Midbrain (tissue), 1 donor: ENCODE measurements at regions not wholly inside any gene's neighbourhood (a gene's known extent, or its start where the extent isn't known, plus 50 kb on each side); places are given as distances from the start of the nearest gene placed in this dataset.
"Not testable (repeated sequence)": the region's sequence is repeated elsewhere in the genome, so short reads cannot be mapped to it uniquely, and the experiment has no call there.

Source experiments
- DNase-seq: peaks from one replicate; lab custom pipeline; 2025; lab: John Stamatoyannopoulos, UW

DNA sequence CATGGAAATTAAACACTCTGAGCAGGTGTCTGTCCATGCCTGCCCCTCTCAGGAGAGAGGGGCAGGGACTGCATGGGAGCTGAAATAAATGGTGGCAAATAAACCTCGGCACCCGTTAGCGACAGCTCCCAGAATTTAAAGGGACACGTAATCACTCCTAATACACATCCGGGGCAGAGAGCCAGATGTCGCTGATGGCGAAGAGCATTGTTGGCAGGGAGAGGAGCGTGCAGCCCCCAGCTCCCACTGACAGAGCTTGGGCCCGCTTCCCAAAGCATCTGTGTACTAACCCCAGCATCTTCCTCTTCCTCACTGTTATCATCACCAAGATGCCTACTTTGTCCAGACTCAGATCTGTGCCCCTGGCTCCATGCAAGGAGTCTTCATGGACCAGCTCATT, 85.8 kb downstream of the IRX5 start:
- DNase-seq, result no peak

GRCh38 chr16:55017321-55017720, 86.7 kb downstream of the IRX5 start:
- no peak for DNase-seq

DNA sequence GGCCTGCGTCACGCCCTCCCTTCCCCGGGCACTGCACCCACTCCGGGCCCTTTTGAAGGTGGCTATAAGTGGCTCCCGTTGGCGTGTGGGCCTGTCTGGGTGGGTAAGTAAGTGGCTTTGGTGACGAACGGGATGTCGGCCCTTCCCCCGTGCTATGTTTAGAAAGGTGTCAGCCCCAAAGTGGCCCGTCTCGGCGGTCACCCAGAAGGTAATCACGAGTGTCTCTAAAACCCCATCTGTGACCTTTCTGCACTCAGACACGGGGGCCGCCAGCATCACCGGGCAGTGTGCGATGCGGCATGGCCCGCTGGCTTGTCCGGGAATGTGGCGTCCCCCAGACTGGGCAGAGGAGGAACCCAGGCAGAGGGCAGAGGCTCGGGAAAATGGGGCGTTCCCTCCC, 88.2 kb downstream of the IRX5 start:
- DNase-seq, result no peak

DNA sequence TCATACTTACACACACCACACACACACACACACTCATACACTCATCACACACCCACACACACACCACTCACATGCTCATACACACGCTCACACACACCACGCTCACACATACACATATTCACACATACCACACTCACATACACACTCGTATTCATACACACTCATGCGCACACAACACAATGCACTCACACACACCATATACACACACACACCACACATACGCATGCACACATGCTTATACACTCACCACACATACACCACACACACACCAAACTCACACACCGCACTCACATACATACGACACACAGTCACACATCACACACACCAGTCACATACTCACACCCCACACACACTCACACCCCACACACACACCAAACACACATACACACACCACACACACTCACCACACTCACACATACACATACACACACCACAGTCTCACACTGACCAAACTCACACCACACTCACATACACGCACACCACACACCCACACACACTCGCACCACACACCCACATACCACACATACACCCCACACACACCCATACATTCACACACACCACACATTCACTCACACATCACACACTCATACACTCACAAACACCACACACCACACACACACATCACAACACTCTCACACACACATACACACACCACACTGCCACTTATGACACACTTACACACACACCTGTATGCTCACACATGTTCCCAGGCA, 88.9 kb downstream of the IRX5 start:
- DNase-seq, result no peak

DNA sequence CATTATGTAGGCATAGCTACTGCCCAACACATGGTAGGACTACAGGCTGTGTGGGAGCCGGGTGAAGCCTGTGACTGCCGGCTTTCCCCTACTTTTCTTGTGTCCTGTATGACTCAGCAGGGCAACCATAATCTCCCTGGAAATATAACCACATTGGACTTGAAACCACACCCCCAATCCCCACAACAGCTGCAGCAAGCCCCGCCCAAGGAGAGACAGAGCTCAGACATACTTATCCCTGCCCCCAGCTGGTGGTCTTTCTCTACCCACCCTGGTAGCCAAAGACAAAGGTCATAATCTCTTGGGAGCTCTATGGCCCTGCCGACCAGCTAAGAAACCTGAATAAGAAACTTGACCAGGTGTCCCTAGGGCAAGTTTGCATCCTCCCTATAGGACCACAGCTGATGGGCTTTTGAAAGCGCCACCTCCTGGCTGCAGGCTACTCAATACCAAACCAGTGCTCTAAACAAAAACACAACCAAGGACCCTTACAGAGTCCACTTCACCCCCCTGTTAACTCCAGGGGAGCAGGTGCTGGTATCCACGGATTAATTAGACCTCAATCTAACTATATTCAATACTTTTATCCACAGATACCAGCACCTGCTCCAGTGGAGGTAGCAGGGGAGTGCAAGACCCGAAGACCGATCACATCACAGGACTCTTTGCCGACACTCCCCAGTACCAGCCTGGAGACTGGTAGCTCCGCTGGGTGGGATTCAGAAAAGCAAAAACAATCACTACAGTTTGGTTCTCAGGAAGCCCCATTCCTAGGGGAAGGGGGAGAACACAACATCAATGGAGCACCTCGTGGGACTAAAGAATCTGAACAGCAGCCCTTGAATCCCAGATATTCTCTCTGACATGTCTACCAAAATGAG, 91.2 kb downstream of the IRX5 start:
- no peak for DNase-seq

GRCh38 chr16:55027260-55027659, 96.6 kb downstream of the IRX5 start:
- DNase-seq, result not testable (repeated sequence)

GRCh38 chr16:55029509-55029908, 98.8 kb downstream of the IRX5 start:
- DNase-seq, result no peak

DNA sequence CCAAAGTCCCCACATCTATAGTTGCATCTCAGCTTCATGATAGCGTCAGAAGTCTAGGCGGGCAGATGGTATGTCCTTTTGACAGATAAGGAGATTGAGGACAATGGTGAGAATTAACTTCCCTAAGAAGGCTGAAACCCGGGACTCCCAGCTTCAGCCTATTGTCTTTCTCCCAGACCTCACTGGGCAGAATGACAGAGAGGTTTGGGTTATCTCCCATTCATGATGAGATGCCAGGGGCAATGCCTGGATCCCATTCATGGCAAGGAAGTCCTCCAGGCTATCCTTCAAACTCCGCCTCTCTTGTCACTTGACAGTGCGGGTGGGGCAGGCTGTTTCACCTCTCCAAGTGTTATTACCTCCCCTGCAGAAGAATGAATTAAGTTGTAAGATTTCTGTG, 100.3 kb downstream of the IRX5 start:
- DNase-seq, result no peak

- no peak for DNase-seq
Observed at GRCh38 chr16:55031481-55031880, 100.8 kb downstream of the IRX5 start.

DNA sequence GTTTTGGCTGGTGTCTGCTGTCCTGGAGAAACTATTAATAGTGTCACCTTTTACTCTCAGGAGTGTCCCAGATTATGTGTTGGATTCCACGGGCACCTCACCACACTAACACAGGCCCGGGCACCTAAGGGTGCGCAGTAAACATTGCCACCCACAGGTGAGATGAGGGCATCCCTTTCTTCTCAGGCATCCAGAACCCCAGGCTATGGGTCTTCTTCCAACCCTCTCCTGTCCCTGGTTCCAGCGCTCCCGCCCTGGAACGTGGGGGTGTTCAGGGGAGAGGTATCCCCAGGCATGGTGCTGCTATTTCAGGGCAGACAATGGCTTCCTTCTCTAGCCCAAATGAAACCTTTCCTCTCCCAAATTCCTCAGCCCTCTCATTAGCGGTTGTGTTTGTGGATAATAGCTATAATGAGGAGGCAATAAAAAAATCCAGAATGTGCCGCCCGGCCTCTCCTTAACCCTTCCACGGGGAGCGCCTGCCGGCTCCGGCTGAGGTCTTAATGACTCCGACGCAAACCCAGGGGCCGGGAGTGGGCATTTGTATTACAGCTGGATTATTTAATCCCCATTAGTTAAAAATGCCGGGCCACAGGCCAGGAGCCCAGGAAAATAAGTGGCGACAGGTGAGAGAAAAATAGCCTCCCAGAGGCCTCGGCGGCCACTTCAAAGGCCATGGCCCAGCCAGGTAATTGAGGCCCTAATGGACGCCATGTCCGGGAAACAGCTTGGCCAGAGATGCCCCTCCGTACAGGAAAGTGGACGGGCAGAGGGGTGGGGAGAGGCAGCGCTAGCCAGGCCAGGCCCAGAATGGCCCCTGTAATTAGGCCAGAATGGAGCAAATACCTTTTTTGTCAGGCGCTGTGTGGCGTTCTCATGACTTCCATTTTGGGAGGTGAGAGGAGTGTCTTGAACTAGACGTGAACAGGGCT, 102.8 kb downstream of the IRX5 start:
- DNase-seq, result no peak

GRCh38 chr16:55035029-55035428, 104.4 kb downstream of the IRX5 start:
- no peak for DNase-seq

GRCh38 chr16:55035956-55036355, 105.3 kb downstream of the IRX5 start:
- DNase-seq, result no peak

DNA sequence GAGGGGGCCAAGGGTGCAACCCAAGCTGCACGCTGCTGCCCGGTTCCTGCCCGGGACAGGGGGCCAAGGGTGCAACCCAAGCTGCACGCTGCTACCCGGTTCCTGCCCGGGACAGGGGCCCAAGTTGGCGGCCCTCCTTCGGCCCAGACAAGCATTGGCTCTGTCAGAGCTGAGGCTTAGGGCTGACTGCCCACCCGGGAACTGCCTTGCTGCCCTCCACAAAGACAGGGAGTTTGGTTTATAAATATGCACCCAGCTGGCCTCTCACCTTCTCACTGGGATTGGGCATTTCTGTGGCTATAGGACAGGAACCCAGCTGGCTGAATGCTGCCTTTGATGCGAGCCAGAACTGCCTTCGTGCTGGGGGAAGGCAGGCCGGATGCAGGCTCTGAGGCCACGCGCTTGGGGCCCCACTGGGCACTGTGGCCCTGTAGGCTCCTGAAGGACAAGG, 105.7 kb downstream of the IRX5 start:
- DNase-seq, result no peak

DNA sequence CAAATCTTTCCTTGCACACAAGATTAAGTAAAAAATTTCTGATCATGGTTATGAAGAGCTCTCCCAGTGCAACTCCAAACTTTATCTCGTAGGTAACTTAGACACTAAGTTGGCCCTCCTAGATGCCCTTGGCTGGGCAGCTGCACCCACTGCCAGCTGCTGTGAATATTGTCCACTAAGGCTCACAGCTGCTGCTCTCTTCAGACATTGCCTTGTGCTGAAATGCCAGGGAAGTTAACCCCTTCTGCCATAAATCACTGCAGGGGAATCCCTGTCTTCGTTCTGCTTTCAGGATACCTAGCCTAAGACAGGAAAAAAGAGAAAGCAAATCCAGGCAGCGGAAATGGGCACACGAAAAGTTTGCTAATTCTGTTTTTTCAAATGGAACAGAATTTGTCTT, 106.4 kb downstream of the IRX5 start:
- DNase-seq, result no peak

GRCh38 chr16:55037966-55038365, 107.3 kb downstream of the IRX5 start:
- DNase-seq, result no peak

- no peak for DNase-seq
Observed at GRCh38 chr16:55039042-55039441, 108.4 kb downstream of the IRX5 start.

GRCh38 chr16:55039511-55039910, 108.8 kb downstream of the IRX5 start:
- DNase-seq, result no peak

DNA sequence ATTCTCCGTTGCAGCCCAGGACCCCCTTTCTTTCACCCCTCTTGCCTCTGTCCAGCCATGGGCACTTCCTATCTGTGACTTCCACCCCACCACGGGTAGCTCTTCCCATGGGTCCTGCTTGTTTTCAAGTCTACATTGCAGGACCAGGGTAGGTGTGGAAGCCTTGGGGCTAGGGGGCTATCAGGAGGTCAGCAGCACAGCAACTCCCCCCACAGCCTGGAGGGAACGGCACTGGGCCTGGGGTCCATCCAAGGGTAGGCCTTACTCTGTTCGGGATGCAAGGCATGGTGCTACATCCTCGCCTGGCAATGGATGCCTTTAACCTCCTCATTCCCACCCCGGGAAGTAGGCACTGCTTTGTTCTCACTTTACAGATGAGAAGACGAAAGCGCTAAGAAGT, 109.3 kb downstream of the IRX5 start:
- DNase-seq, result no peak

DNA sequence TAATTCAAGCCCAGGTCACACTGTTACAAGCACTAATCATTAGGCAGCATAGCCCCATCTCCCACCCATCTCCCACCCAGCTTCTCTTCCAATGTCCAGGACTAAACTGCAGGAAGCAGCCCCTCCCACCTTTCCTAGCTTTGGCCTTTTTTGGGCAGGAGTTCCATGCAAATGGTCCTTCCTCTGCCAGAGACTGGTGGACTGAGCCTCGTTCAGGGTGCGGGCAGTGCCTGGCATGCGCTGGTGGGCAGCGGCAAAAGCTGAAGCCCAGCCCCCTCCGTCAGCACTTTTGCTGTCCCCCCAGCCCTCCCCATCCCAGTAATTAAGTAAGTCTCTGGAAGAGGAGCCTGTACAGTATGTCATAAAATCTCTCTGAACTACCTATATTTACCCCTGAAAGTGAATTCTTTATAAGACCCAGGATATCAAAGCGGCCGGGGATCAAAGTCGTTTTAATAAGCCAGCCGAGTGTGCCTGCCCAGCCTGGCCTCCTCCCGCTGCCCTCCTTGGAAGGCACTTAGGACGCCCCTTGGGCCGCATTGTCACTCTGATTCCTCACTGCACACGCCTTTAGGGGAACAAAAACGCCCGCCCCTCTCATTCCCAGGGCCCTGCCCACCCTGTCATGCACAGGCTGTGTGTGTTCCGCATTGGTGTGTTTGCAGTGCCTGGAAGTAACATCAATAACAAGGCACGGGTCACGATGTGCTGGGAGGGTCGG, 109.9 kb downstream of the IRX5 start:
- no peak for DNase-seq

DNA sequence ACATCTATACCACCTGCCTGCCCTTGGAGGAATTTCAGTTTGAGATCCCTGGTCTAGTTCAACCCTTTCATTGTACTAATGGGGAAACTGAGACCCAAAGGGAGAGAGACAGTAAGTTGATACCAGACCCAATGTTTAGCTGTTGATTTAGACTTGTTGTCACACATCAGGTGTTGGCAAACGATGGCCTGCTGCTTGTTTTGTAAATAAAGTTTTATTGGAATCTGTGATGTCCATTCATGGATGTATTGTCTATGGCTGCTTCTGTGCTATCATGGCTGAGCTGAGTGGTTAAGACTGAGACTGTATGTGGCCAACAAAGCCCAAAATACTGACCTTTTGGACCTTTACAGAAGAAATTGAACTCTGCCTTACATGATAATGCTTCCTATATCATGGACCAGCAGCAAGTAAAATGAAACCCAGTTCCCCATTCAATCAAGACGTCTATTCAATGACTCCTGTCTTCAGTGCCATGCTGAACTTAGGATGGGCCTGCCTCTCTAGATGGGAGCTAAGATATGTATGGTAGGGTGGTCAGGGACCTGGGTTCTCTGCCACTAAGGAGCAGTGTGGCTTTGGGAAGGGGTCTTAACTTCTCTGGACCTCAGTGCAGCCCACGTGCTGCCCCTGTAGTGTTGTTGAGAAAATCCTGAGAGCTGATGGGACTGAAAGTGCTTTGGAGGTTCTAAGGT, 111.0 kb downstream of the IRX5 start:
- DNase-seq, result no peak
